ENCODE measurements at regions not wholly inside any gene's neighbourhood (a gene's known extent, or its start where the extent isn't known, plus 50 kb on each side); places are given as distances from the start of the nearest gene placed in this dataset.

DNA sequence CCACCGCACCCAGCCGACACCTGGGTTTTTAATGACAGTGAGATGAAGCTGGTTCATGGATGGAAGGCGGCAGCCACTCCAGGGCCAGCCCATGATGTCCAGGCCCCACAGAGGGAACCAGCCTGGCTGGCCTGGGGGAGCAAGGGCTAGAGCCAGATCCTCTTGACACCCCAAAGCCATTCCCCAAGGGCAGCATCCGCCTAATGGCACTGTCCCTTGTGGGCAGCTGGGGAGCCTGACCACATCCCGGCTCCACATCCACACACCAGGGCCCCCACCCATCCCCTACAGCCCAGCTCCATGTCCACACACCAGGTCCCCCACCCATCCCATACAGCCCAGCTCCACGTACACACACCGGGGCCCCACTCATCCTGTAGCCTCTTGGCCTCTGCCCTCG, 53.3 kb upstream of the ACSF3 start:
- TF ChIP-seq, protein P1, sequence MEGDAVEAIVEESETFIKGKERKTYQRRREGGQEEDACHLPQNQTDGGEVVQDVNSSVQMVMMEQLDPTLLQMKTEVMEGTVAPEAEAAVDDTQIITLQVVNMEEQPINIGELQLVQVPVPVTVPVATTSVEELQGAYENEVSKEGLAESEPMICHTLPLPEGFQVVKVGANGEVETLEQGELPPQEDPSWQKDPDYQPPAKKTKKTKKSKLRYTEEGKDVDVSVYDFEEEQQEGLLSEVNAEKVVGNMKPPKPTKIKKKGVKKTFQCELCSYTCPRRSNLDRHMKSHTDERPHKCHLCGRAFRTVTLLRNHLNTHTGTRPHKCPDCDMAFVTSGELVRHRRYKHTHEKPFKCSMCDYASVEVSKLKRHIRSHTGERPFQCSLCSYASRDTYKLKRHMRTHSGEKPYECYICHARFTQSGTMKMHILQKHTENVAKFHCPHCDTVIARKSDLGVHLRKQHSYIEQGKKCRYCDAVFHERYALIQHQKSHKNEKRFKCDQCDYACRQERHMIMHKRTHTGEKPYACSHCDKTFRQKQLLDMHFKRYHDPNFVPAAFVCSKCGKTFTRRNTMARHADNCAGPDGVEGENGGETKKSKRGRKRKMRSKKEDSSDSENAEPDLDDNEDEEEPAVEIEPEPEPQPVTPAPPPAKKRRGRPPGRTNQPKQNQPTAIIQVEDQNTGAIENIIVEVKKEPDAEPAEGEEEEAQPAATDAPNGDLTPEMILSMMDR (IDR thresholded peaks at IDR 0.05): no peak
- TF ChIP-seq ZNF263 (CRISPR knock-in tag; IDR thresholded peaks at IDR 0.05; ENCODE audit: low read depth) (no peak), SMAD3 (CRISPR knock-in tag; IDR thresholded peaks at IDR 0.05; ENCODE audit: borderline replicate concordance) (no peak), MAX (CRISPR knock-in tag; IDR thresholded peaks at IDR 0.05) (no peak), MXD4 (CRISPR knock-in tag; IDR thresholded peaks at IDR 0.05; ENCODE audit: borderline replicate concordance) (no peak), ESRRA (CRISPR knock-in tag; IDR thresholded peaks at IDR 0.05; ENCODE audit: borderline replicate concordance) (no peak), NR2C2 (CRISPR knock-in tag; IDR thresholded peaks at IDR 0.05) (no peak), GABPB1 (CRISPR knock-in tag; IDR thresholded peaks at IDR 0.05) (no peak)
- TF ChIP-seq, protein P2, sequence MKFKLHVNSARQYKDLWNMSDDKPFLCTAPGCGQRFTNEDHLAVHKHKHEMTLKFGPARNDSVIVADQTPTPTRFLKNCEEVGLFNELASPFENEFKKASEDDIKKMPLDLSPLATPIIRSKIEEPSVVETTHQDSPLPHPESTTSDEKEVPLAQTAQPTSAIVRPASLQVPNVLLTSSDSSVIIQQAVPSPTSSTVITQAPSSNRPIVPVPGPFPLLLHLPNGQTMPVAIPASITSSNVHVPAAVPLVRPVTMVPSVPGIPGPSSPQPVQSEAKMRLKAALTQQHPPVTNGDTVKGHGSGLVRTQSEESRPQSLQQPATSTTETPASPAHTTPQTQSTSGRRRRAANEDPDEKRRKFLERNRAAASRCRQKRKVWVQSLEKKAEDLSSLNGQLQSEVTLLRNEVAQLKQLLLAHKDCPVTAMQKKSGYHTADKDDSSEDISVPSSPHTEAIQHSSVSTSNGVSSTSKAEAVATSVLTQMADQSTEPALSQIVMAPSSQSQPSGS (CRISPR knock-in tag; IDR thresholded peaks at IDR 0.05; ENCODE audit: borderline replicate concordance, low read depth): no peak
- TF ChIP-seq, protein P3, sequence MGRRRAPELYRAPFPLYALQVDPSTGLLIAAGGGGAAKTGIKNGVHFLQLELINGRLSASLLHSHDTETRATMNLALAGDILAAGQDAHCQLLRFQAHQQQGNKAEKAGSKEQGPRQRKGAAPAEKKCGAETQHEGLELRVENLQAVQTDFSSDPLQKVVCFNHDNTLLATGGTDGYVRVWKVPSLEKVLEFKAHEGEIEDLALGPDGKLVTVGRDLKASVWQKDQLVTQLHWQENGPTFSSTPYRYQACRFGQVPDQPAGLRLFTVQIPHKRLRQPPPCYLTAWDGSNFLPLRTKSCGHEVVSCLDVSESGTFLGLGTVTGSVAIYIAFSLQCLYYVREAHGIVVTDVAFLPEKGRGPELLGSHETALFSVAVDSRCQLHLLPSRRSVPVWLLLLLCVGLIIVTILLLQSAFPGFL (CRISPR knock-in tag; IDR thresholded peaks at IDR 0.05; ENCODE audit: borderline replicate concordance): no peak
